Brain microvascular endothelial cell (primary cell): ENCODE measurements at regions not wholly inside any gene's neighbourhood (a gene's known extent, or its start where the extent isn't known, plus 50 kb on each side); places are given as distances from the start of the nearest gene placed in this dataset.
"Not testable (repeated sequence)": the region's sequence is repeated elsewhere in the genome, so short reads cannot be mapped to it uniquely, and the experiment has no call there.

ENCODE experiments used
- DNase-seq: peaks from one replicate; pipeline ENCODE4 v3.0.0-alpha.2; 2020
- H3K27ac ChIP-seq: fragments of 250-450 bp; sonication (Bioruptor Pico); 2 replicates; pipeline ENCODE4 v1.5.1; 2020; ENCODE audit warnings: mild to moderate bottlenecking, moderate library complexity
- H3K27me3 ChIP-seq: fragments of 250-450 bp; sonication (Bioruptor Pico); replicated peaks from 2 replicates; pipeline ENCODE4 v1.5.1; 2020; ENCODE audit warnings: mild to moderate bottlenecking
- H3K36me3 ChIP-seq: fragments of 250-450 bp; sonication (Bioruptor Pico); replicated peaks from 2 replicates; pipeline ENCODE4 v1.5.1; 2020; ENCODE audit warnings: mild to moderate bottlenecking
- H3K4me3 ChIP-seq: 2 replicates; pipeline ENCODE4 v1.5.1; 2011; ENCODE audit warnings: low read depth, mild to moderate bottlenecking, control low read depth, low read length, moderate library complexity
- in situ Hi-C: cut with HindIII; loops from 2 replicates; pipeline ENCODE4 v1.10.0; 2017; ENCODE audit warnings: low sequenced_read_pairs, low pct_ligation_motif_present
- TF ChIP-seq, protein P1 (sequence below): IDR thresholded peaks from 2 replicates; pipeline ENCODE4 v1.5.1; 2011; ENCODE audit warnings: low read depth, mild to moderate bottlenecking, moderate library complexity, low read length, control low read depth, inconsistent platforms; ENCODE audit errors: missing control alignments

DNA sequence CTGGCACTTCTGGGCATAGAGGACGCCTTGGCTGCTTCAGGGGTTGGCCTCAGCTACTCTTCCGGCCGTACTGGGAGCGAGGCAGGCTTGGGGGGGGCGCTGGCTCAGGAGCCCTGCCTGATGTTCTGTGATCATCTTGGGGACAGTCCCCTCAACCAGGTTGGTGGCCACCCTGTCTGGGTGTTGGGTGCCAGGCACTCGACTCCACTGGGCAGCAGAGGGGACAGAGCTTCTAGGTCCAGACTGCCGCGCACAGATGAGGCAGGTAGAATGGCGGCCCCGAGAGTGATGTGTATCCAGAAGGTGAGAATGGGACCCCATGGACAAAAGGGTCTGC is 84.9 kb downstream of the ASB1 start:
- DNase-seq: no peak
- in situ Hi-C loops: no loop called here
- Histone ChIP-seq H3K4me3 (no peak overlapping the region), H3K27ac (no peak overlapping the region), H3K27me3 (no peaks in the 10 kb centered on the region), H3K36me3 (no peaks in the 10 kb centered on the region)
- TF ChIP-seq, protein P1, sequence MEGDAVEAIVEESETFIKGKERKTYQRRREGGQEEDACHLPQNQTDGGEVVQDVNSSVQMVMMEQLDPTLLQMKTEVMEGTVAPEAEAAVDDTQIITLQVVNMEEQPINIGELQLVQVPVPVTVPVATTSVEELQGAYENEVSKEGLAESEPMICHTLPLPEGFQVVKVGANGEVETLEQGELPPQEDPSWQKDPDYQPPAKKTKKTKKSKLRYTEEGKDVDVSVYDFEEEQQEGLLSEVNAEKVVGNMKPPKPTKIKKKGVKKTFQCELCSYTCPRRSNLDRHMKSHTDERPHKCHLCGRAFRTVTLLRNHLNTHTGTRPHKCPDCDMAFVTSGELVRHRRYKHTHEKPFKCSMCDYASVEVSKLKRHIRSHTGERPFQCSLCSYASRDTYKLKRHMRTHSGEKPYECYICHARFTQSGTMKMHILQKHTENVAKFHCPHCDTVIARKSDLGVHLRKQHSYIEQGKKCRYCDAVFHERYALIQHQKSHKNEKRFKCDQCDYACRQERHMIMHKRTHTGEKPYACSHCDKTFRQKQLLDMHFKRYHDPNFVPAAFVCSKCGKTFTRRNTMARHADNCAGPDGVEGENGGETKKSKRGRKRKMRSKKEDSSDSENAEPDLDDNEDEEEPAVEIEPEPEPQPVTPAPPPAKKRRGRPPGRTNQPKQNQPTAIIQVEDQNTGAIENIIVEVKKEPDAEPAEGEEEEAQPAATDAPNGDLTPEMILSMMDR: no peak

DNA sequence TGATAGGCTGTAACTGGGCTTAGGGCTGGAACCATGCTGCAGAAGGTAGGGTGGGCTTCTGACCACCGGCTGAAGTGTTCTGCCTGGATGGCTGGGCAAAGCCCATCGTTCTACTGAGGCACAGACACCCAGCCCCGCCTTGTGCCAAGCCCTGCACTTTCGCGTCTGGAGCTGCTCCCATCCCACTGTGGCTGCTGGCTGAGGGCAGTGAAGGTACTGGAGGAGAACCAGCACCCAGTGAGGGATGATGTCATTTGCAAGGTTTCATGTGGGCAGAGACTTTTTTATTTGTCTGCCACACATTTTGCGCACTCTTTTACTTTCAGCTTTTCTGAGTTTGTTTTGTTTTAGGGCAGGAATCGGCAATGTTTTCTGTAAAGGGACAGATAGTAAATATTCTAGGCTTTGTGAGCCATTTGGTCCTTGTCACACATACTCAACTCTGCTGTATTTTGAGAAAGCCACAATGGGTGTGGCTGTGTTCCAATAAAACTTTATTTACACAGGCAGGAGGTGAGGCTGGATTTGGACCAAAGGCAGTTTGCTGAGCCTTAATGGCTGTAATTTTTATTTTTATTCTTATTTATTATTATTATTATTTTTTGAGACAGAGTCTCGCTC is 85.6 kb downstream of the ASB1 start:
- in situ Hi-C loops: no loop called here
- Histone ChIP-seq H3K27ac (no peak overlapping the region), H3K36me3 (no peaks in the 10 kb centered on the region), H3K4me3 (no peak overlapping the region), H3K27me3 (no peaks in the 10 kb centered on the region)
- TF ChIP-seq, protein P1: no peak
- no peak for DNase-seq

DNA sequence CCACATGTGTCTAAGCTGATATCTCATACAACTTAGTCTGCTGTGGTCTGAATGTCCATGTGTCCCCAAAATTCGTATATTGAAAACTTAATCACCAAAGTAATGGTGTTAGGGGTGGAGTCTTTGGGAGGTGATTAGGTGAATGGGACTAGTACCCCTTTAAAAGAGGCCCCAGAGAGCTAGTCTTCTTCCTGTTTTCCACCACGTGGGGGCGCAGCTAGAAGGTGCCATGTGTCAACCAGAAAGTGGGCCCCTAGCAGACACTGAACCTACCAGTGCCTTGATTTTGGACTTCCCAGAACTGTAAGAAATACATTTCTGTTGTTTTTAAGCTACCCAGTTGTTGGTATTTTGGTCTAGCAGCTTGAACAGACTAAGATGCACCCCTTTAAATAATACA is 86.6 kb downstream of the ASB1 start:
- DNase-seq: peak; percentile 38
- H3K27ac ChIP-seq: no peak overlapping the region
- H3K4me3 ChIP-seq: no peak overlapping the region
- TF ChIP-seq, protein P1: peak; percentile 76
- no peaks in the 10 kb centered on the region for H3K27me3 ChIP-seq
- H3K36me3 ChIP-seq: no peaks in the 10 kb centered on the region
- in situ Hi-C loops: no loop called here

DNA sequence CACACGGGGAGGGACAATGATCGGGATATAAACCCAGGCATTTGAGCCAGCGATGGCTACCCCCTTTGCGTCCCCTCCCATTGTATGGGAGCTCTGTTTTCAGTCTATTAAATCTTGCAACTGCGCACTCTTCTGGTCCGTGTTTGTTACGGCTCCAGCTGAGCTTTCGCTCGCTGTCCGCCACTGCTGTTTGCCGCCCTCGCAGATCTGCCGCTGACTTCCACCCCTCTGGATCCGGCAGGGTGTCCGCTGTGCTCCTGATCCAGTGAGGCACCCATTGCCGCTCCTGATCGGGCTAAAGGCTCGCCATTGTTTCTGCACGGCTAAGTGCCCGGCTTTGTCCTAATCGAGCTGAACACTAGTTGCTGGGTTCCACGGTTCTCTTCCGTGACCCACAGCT is 87.3 kb downstream of the ASB1 start:
- DNase-seq, H3K27ac ChIP-seq, H3K36me3 ChIP-seq, H3K4me3 ChIP-seq, H3K27me3 ChIP-seq, in situ Hi-C loops: not testable (repeated sequence)

DNA sequence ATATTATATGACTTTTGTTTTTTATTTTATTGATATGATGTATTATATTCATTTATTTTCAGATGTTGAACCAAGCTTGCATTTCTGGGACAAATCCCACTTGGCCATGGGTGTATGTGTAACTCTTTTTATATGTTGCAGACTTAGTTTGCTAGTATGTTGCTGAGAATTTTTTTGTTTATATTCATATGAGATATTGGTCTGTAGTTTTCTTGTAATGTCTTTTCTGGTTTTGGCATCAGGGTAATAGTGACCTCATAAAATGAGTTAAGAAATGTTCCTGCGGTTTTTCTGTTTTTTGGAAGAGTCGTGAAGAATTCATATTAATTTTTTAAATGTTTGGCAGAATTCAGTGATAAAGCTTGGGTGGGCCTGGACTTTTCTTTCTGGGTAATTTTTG is 88.7 kb downstream of the ASB1 start:
- in situ Hi-C loops: no loop called here
- no peaks in the 10 kb centered on the region for H3K27me3 ChIP-seq
- H3K4me3 ChIP-seq: no peak overlapping the region
- no peaks in the 10 kb centered on the region for H3K36me3 ChIP-seq
- DNase-seq: no peak
- no peak overlapping the region for H3K27ac ChIP-seq
- TF ChIP-seq, protein P1: no peak

DNA sequence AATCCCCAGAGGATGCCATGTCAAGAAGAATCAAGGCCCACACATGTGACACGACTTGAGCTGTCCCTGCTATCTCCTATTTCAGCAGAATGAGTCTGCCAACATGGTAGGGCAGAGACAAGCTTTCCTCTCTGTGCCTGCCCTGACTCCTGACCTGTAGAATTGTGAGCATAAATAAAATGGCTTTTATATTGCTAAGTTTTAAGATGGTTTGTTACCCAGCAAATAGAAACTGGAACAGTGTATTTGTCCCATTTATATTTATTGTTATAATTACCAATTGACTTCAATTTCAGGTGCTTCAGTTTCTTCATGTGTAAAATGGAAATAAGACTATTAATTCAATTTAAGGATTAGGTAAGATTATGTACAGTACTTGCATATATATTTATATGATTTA is 90.5 kb downstream of the ASB1 start:
- H3K27ac ChIP-seq: no peak overlapping the region
- DNase-seq: no peak
- H3K36me3 ChIP-seq: no peaks in the 10 kb centered on the region
- in situ Hi-C loops: no loop called here
- no peak overlapping the region for H3K4me3 ChIP-seq
- TF ChIP-seq, protein P1: no peak
- H3K27me3 ChIP-seq: no peaks in the 10 kb centered on the region
